MM.1S (cell line): ENCODE measurements at regions not wholly inside any gene's neighbourhood (a gene's known extent, or its start where the extent isn't known, plus 50 kb on each side); places are given as distances from the start of the nearest gene placed in this dataset.

ENCODE experiments used
- DNase-seq: peaks from one replicate; pipeline ENCODE4 v3.0.0-alpha.2; 2015
- H2AFZ ChIP-seq: fragments of 300-600 bp; sonication (generic); 2 replicates; pipeline ENCODE4 v1.6.0; 2016; ENCODE audit warnings: antibody characterized with exemption, low read length
- H3F3A ChIP-seq: fragments of 300-600 bp; sonication (generic); 2 replicates; pipeline ENCODE4 v1.6.1; 2016; ENCODE audit warnings: mild to moderate bottlenecking, antibody characterized with exemption, low read length, moderate library complexity, mixed read lengths; ENCODE audit not compliant: insufficient read depth
- H3K27ac ChIP-seq: fragments of 300-600 bp; sonication (generic); 2 replicates; pipeline ENCODE4 v1.5.1; 2016; ENCODE audit warnings: mild to moderate bottlenecking, low read length
- H3K27me3 ChIP-seq: fragments of 300-600 bp; sonication (generic); replicated peaks from 2 replicates; pipeline ENCODE4 v1.6.0; 2016; ENCODE audit warnings: low read length; ENCODE audit not compliant: insufficient read depth
- H3K36me3 ChIP-seq: fragments of 300-600 bp; sonication (generic); replicated peaks from 2 replicates; pipeline ENCODE4 v1.6.1; 2016; ENCODE audit warnings: mild to moderate bottlenecking, low read length, mixed read lengths; ENCODE audit not compliant: insufficient read depth
- H3K4me1 ChIP-seq: fragments of 300-600 bp; sonication (generic); 2 replicates; pipeline ENCODE4 v1.6.1; 2016; ENCODE audit warnings: low read length, mixed read lengths
- H3K4me2 ChIP-seq: fragments of 300-600 bp; sonication (generic); 2 replicates; pipeline ENCODE4 v1.6.0; 2016; ENCODE audit warnings: low read depth, low read length
- H3K4me3 ChIP-seq: fragments of 300-600 bp; sonication (generic); 2 replicates; pipeline ENCODE4 v1.5.1; 2016; ENCODE audit warnings: low read length, mixed read lengths
- H3K79me2 ChIP-seq: fragments of 300-600 bp; sonication (generic); 2 replicates; pipeline ENCODE4 v1.6.1; 2016; ENCODE audit warnings: mixed run types, low read length, mixed read lengths
- H3K9ac ChIP-seq: fragments of 300-600 bp; sonication (generic); 2 replicates; pipeline ENCODE4 v1.6.1; 2016; ENCODE audit warnings: low read length, mixed read lengths
- H3K9me2 ChIP-seq: fragments of 300-600 bp; sonication (generic); replicated peaks from 2 replicates; pipeline ENCODE4 v1.6.1; 2016; ENCODE audit warnings: mild to moderate bottlenecking, low read length, mixed read lengths; ENCODE audit not compliant: insufficient read depth
- H3K9me3 ChIP-seq: fragments of 300-600 bp; sonication (generic); replicated peaks from 2 replicates; pipeline ENCODE4 v1.6.1; 2016; ENCODE audit warnings: mild to moderate bottlenecking, low read length, mixed read lengths; ENCODE audit not compliant: insufficient read depth
- H4K20me1 ChIP-seq: fragments of 300-600 bp; sonication (generic); 2 replicates; pipeline ENCODE4 v1.6.1; 2016; ENCODE audit warnings: mild to moderate bottlenecking, low read length, moderate library complexity, mixed read lengths; ENCODE audit not compliant: insufficient read depth
- EZH2 ChIP-seq: fragments of 300-600 bp; sonication (generic); optimal IDR thresholded peaks from 2 replicates; pipeline ENCODE3; 2017; ENCODE audit warnings: low read depth, mild to moderate bottlenecking, antibody characterized with exemption, low read length, mixed read lengths
- EZH2phosphoT487 ChIP-seq: fragments of 300-600 bp; sonication (generic); IDR thresholded peaks from 2 replicates; pipeline ENCODE4 v1.6.1; 2018; ENCODE audit warnings: antibody characterized with exemption, low read length
- TF ChIP-seq, protein P1 (sequence below): fragments of 300-600 bp; sonication (generic); IDR thresholded peaks from 2 replicates; pipeline ENCODE4 v1.5.1; 2016; ENCODE audit warnings: antibody characterized with exemption, low read length, mixed read lengths

- no peaks in the 10 kb centered on the region for H3K79me2 ChIP-seq
- no peak overlapping the region for H3K27ac ChIP-seq
- H3F3A ChIP-seq = no peaks in the 10 kb centered on the region
- DNase-seq = no peak
- no peaks in the 10 kb centered on the region for H3K9me2 ChIP-seq
- H3K36me3 ChIP-seq = no peaks in the 10 kb centered on the region
- H3K4me2 ChIP-seq = no peak overlapping the region
- TF ChIP-seq EZH2 (no peak), EZH2phosphoT487 (no peak)
- TF ChIP-seq, protein P1, sequence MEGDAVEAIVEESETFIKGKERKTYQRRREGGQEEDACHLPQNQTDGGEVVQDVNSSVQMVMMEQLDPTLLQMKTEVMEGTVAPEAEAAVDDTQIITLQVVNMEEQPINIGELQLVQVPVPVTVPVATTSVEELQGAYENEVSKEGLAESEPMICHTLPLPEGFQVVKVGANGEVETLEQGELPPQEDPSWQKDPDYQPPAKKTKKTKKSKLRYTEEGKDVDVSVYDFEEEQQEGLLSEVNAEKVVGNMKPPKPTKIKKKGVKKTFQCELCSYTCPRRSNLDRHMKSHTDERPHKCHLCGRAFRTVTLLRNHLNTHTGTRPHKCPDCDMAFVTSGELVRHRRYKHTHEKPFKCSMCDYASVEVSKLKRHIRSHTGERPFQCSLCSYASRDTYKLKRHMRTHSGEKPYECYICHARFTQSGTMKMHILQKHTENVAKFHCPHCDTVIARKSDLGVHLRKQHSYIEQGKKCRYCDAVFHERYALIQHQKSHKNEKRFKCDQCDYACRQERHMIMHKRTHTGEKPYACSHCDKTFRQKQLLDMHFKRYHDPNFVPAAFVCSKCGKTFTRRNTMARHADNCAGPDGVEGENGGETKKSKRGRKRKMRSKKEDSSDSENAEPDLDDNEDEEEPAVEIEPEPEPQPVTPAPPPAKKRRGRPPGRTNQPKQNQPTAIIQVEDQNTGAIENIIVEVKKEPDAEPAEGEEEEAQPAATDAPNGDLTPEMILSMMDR = no peak
- no peak overlapping the region for H3K4me3 ChIP-seq
- no peak overlapping the region for H3K9ac ChIP-seq
- H2AFZ ChIP-seq = no peak overlapping the region
- no peaks in the 10 kb centered on the region for H4K20me1 ChIP-seq
- no peaks in the 10 kb centered on the region for H3K27me3 ChIP-seq
- no peaks in the 10 kb centered on the region for H3K4me1 ChIP-seq
- H3K9me3 ChIP-seq = no peaks in the 10 kb centered on the region
Measured at GRCh38 chr6:76587271-76587670, 514.8 kb upstream of the IMPG1 start.

GRCh38 chr6:76584121-76584520 lies 511.7 kb upstream of the IMPG1 start:
- no peak overlapping the region for H3K4me2 ChIP-seq
- no peak overlapping the region for H3K9ac ChIP-seq
- no peaks in the 10 kb centered on the region for H3K4me1 ChIP-seq
- H3F3A ChIP-seq = no peaks in the 10 kb centered on the region
- no peaks in the 10 kb centered on the region for H3K9me3 ChIP-seq
- TF ChIP-seq, protein P1 = no peak
- TF ChIP-seq EZH2phosphoT487 (no peak), EZH2 (no peak)
- H3K27me3 ChIP-seq = no peaks in the 10 kb centered on the region
- no peak overlapping the region for H3K27ac ChIP-seq
- no peaks in the 10 kb centered on the region for H4K20me1 ChIP-seq
- H3K36me3 ChIP-seq = no peaks in the 10 kb centered on the region
- H3K9me2 ChIP-seq = no peaks in the 10 kb centered on the region
- H3K79me2 ChIP-seq = no peaks in the 10 kb centered on the region
- no peak overlapping the region for H3K4me3 ChIP-seq
- H2AFZ ChIP-seq = no peak overlapping the region
- no peak for DNase-seq

DNA sequence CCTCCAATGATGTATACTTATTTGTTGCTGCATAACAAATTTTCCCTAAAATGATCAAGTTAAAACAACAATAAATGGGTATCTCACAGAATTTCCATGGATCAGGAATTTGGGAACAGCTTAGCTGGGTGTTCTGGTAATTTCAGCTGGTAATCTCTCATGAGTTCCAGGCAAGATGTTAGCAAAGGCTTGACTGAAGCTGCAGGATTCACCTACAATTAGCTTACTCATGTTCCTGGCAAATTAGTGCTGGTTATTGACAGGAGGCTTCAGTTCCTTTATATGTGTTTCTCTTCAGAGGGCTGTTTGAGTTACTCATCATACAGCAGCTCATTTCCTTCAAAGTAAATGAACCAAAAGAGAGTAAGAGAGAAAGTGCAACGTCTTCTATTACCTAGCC lies 506.3 kb upstream of the IMPG1 start:
- DNase-seq = no peak
- no peaks in the 10 kb centered on the region for H3K79me2 ChIP-seq
- no peak overlapping the region for H2AFZ ChIP-seq
- H3F3A ChIP-seq = no peaks in the 10 kb centered on the region
- no peaks in the 10 kb centered on the region for H3K9me3 ChIP-seq
- no peaks in the 10 kb centered on the region for H3K36me3 ChIP-seq
- H3K27ac ChIP-seq = no peak overlapping the region
- TF ChIP-seq EZH2phosphoT487 (no peak), EZH2 (no peak)
- TF ChIP-seq, protein P1 = no peak
- H3K9me2 ChIP-seq = no peaks in the 10 kb centered on the region
- H3K9ac ChIP-seq = no peak overlapping the region
- H3K27me3 ChIP-seq = no peaks in the 10 kb centered on the region
- H3K4me3 ChIP-seq = no peak overlapping the region
- H3K4me1 ChIP-seq = no peaks in the 10 kb centered on the region
- H4K20me1 ChIP-seq = no peaks in the 10 kb centered on the region
- H3K4me2 ChIP-seq = no peak overlapping the region
